H9 (cell line): ENCODE measurements at regions not wholly inside any gene's neighbourhood (a gene's known extent, or its start where the extent isn't known, plus 50 kb on each side); places are given as distances from the start of the nearest gene placed in this dataset.

Experiments used
- DNase-seq: peaks from one replicate; pipeline ENCODE4 v3.0.0-alpha.2; 2017
- H2AFZ ChIP-seq: one replicate; pipeline ENCODE4 v1.6.1; 2013; ENCODE audit warnings: mild to moderate bottlenecking, low read length, control low read depth, moderate library complexity
- H2AK5ac ChIP-seq: 2 replicates; pipeline ENCODE4 v1.6.1; 2013; ENCODE audit warnings: low read length, control low read depth, mixed read lengths; ENCODE audit not compliant: insufficient read length
- H2BK120ac ChIP-seq: one replicate; pipeline ENCODE4 v1.6.1; 2013; ENCODE audit warnings: low read depth, mild to moderate bottlenecking, low read length, control low read depth, inconsistent platforms; ENCODE audit not compliant: poor library complexity, severe bottlenecking
- H2BK12ac ChIP-seq: 2 replicates; pipeline ENCODE4 v1.6.1; 2013; ENCODE audit warnings: low read length, control low read depth, mixed read lengths, low read depth; ENCODE audit not compliant: insufficient read length
- H2BK15ac ChIP-seq: 2 replicates; pipeline ENCODE4 v1.6.1; 2013; ENCODE audit warnings: low read depth, low read length, control low read depth
- H2BK20ac ChIP-seq: one replicate; pipeline ENCODE4 v1.6.1; 2013; ENCODE audit warnings: low read depth, mild to moderate bottlenecking, low read length, control low read depth, inconsistent platforms; ENCODE audit not compliant: poor library complexity, severe bottlenecking
- H2BK5ac ChIP-seq: 2 replicates; pipeline ENCODE4 v1.6.1; 2013; ENCODE audit warnings: low read length, control low read depth, mixed read lengths; ENCODE audit not compliant: insufficient read length
- H3K14ac ChIP-seq: 2 replicates; pipeline ENCODE4 v1.6.1; 2013; ENCODE audit warnings: low read length, control low read depth; ENCODE audit not compliant: insufficient read depth
- H3K18ac ChIP-seq: 2 replicates; pipeline ENCODE4 v1.6.1; 2013; ENCODE audit warnings: low read depth, mild to moderate bottlenecking, mixed read lengths, low read length, control low read depth; ENCODE audit not compliant: insufficient read length
- H3K23ac ChIP-seq: 2 replicates; pipeline ENCODE4 v1.6.1; 2013; ENCODE audit warnings: low read length, control low read depth, mixed read lengths, low read depth; ENCODE audit not compliant: insufficient read length
- H3K23me2 ChIP-seq: 2 replicates; pipeline ENCODE4 v1.6.1; 2013; ENCODE audit warnings: low read depth, mild to moderate bottlenecking, mixed read lengths, low read length, control low read depth; ENCODE audit not compliant: insufficient read length, poor library complexity, severe bottlenecking
- H3K27ac ChIP-seq: 2 replicates; pipeline ENCODE4 v1.5.1; 2013; ENCODE audit warnings: low read length, control low read depth, mixed read lengths, low read depth; ENCODE audit not compliant: insufficient read length
- H3K27me3 ChIP-seq: 2 replicates; pipeline ENCODE4 v1.6.1; 2013; ENCODE audit warnings: low read length, control low read depth, inconsistent platforms; ENCODE audit not compliant: insufficient read depth
- H3K4ac ChIP-seq: 2 replicates; pipeline ENCODE4 v1.6.1; 2013; ENCODE audit warnings: low read depth, mild to moderate bottlenecking, control low read depth, inconsistent platforms, low read length, moderate library complexity
- H3K4me1 ChIP-seq: 2 replicates; pipeline ENCODE4 v1.6.1; 2013; ENCODE audit warnings: low read length, control low read depth, inconsistent platforms; ENCODE audit not compliant: insufficient read depth
- H3K4me2 ChIP-seq: 2 replicates; pipeline ENCODE4 v1.6.1; 2013; ENCODE audit warnings: low read length, control low read depth, mixed read lengths; ENCODE audit not compliant: insufficient read length, insufficient read depth
- H3K56ac ChIP-seq: 2 replicates; pipeline ENCODE4 v1.6.1; 2013; ENCODE audit warnings: low read depth, mild to moderate bottlenecking, mixed read lengths, low read length, control low read depth; ENCODE audit not compliant: insufficient read length
- H3K79me1 ChIP-seq: 2 replicates; pipeline ENCODE4 v1.6.1; 2013; ENCODE audit warnings: low read depth, mild to moderate bottlenecking, moderate library complexity, low read length, control low read depth, inconsistent platforms; ENCODE audit not compliant: insufficient read depth, poor library complexity, severe bottlenecking
- H3K79me2 ChIP-seq: 2 replicates; pipeline ENCODE4 v1.6.1; 2013; ENCODE audit warnings: low read length, control low read depth, inconsistent platforms; ENCODE audit not compliant: insufficient read depth
- H3K9ac ChIP-seq: 2 replicates; pipeline ENCODE4 v1.6.1; 2013; ENCODE audit warnings: low read length, control low read depth, mixed read lengths; ENCODE audit not compliant: insufficient read length; ENCODE audit errors: extremely low read depth
- H3K9me3 ChIP-seq: one replicate; pipeline ENCODE4 v1.6.1; 2013; ENCODE audit warnings: low read depth, low read length, inconsistent platforms; ENCODE audit not compliant: control insufficient read depth
- H3T11ph ChIP-seq: one replicate; pipeline ENCODE4 v1.6.1; 2013; ENCODE audit warnings: mild to moderate bottlenecking, low read length, control low read depth, inconsistent platforms
- H4K20me1 ChIP-seq: one replicate; pipeline ENCODE4 v1.6.1; 2013; ENCODE audit not compliant: control insufficient read depth, insufficient read length, insufficient read depth
- H4K5ac ChIP-seq: 2 replicates; pipeline ENCODE4 v1.6.1; 2013; ENCODE audit warnings: low read depth, mild to moderate bottlenecking, mixed read lengths, low read length, control low read depth; ENCODE audit not compliant: insufficient read length
- H4K8ac ChIP-seq: replicated peaks from 2 replicates; pipeline ENCODE4 v1.6.1; 2013; ENCODE audit warnings: low read length, control low read depth, mixed read lengths, low read depth; ENCODE audit not compliant: insufficient read length
- H4K91ac ChIP-seq: 2 replicates; pipeline ENCODE4 v1.6.1; 2013; ENCODE audit warnings: low read depth, mild to moderate bottlenecking, moderate library complexity, mixed read lengths, low read length, control low read depth; ENCODE audit not compliant: insufficient read length
- H3K27ac Mint-ChIP-seq, 3 experiments: 2 replicates in 2 of 3; 3 replicates in 1 of 3; pipeline ENCODE4 v1.8.0; 2020 to 2021; ENCODE audit warnings: mixed read lengths in 3 of 3, mild to moderate bottlenecking in 1 of 3, moderate library complexity in 1 of 3
- H3K27me3 Mint-ChIP-seq: 2 replicates; pipeline ENCODE4 v1.8.0; 2021; ENCODE audit warnings: low read depth, mild to moderate bottlenecking, moderate library complexity, mixed read lengths
- H3K36me3 Mint-ChIP-seq, 3 experiments: 2 replicates in 2 of 3; 3 replicates in 1 of 3; pipeline ENCODE4 v1.8.0; 2020 to 2021; ENCODE audit warnings: low read depth in 3 of 3, mixed read lengths in 3 of 3; ENCODE audit not compliant: insufficient read depth in 1 of 3
- H3K4me1 Mint-ChIP-seq, 2 experiments: 2 replicates each; pipeline ENCODE4 v1.8.0; 2020; ENCODE audit warnings: mixed read lengths in 2 of 2
- H3K4me3 Mint-ChIP-seq, 2 experiments: 2 replicates in 1 of 2; 3 replicates in 1 of 2; pipeline ENCODE4 v1.8.0; 2020 to 2021; ENCODE audit warnings: mild to moderate bottlenecking in 2 of 2, mixed read lengths in 2 of 2, moderate library complexity in 1 of 2
- H3K9me3 Mint-ChIP-seq, 2 experiments: 2 replicates in 1 of 2; 3 replicates in 1 of 2; pipeline ENCODE4 v1.8.0; 2020; ENCODE audit warnings: mild to moderate bottlenecking in 2 of 2, mixed read lengths in 2 of 2, moderate library complexity in 1 of 2
- whole genome bisulfite sequencing: extraction: QIAGEN DNeasy Blood & Tissue Kit; methylation state at CpG from one replicate; pipeline ENCODE4 v1.1.7; 2013; ENCODE audit warnings: missing lambda C conversion rate, low lambda C conversion rate, mixed read lengths; ENCODE audit not compliant: insufficient read length; ENCODE audit errors: extremely low coverage; 5-methylcytosine and 5-hydroxymethylcytosine counted together
- TF ChIP-seq, protein P1 (sequence below): fragments of 200-600 bp; sonication (generic); conservative IDR thresholded peaks from 3 replicates; pipeline ENCODE4 v1.8.0; 2021; ENCODE audit warnings: antibody characterized with exemption, mild to moderate bottlenecking

- no peak overlapping the region for H4K8ac ChIP-seq
- no peak overlapping the region for H2AK5ac ChIP-seq
- H2BK15ac ChIP-seq = no peak overlapping the region
- peak overlapping the region; percentile 48 for H3K18ac ChIP-seq
- H2AFZ ChIP-seq = no peak overlapping the region
- H3K23me2 ChIP-seq = no peaks in the 10 kb centered on the region
- no peak overlapping the region for H2BK20ac ChIP-seq
- H3K56ac ChIP-seq = no peak overlapping the region
- H3K27me3 ChIP-seq = no peaks in the 10 kb centered on the region
- H3K9ac ChIP-seq = no peak overlapping the region
- WGBS = no CpG with 5 or more reads among the region's 4 CpGs
- no peak overlapping the region for H3K4me2 ChIP-seq
- TF ChIP-seq, protein P1, sequence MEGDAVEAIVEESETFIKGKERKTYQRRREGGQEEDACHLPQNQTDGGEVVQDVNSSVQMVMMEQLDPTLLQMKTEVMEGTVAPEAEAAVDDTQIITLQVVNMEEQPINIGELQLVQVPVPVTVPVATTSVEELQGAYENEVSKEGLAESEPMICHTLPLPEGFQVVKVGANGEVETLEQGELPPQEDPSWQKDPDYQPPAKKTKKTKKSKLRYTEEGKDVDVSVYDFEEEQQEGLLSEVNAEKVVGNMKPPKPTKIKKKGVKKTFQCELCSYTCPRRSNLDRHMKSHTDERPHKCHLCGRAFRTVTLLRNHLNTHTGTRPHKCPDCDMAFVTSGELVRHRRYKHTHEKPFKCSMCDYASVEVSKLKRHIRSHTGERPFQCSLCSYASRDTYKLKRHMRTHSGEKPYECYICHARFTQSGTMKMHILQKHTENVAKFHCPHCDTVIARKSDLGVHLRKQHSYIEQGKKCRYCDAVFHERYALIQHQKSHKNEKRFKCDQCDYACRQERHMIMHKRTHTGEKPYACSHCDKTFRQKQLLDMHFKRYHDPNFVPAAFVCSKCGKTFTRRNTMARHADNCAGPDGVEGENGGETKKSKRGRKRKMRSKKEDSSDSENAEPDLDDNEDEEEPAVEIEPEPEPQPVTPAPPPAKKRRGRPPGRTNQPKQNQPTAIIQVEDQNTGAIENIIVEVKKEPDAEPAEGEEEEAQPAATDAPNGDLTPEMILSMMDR = no peak
- H4K91ac ChIP-seq = no peak overlapping the region
- no peaks in the 10 kb centered on the region for H4K20me1 ChIP-seq
- H3K27ac Mint-ChIP-seq = peak overlapping the region; percentile 2 to 88 (median 75); a peak in 5 of 7 replicates
- no peak overlapping the region for H4K5ac ChIP-seq
- H2BK12ac ChIP-seq = no peak overlapping the region
- H3K79me2 ChIP-seq = no peaks in the 10 kb centered on the region
- no peak overlapping the region for H3K14ac ChIP-seq
- H3K4ac ChIP-seq = no peak overlapping the region
- no peaks in the 10 kb centered on the region for H3K27me3 Mint-ChIP-seq
- peaks cover 36 to 47% of the 10 kb centered on the region in 2 experiments for H3K4me1 Mint-ChIP-seq
- H3K36me3 Mint-ChIP-seq = no peaks in the 10 kb centered on the region
- no peaks in the 10 kb centered on the region for H3K9me3 ChIP-seq
- H3K9me3 Mint-ChIP-seq = no peaks in the 10 kb centered on the region
- H3K4me1 ChIP-seq = peaks cover 11% of the 10 kb centered on the region
- no peak overlapping the region for H3K4me3 Mint-ChIP-seq
- no peak overlapping the region for H2BK120ac ChIP-seq
- no peak for DNase-seq
- H3K27ac ChIP-seq = no peak overlapping the region
- H3K79me1 ChIP-seq = no peaks in the 10 kb centered on the region
- H3T11ph ChIP-seq = no peak overlapping the region
- H3K23ac ChIP-seq = no peak overlapping the region
- no peak overlapping the region for H2BK5ac ChIP-seq
Measured at GRCh38 chr15:92833106-92833433, 67.1 kb upstream of the CHD2 start.
